Activated T-helper 1 cell treated with anti-CD3 and anti-CD28 coated beads, Interleukin-12 subunit alpha, Interleukin-12 subunit beta, Interleukin-2, Interleukin-4 antibody, amounts not matched to agents 30 ng/mL and 10 ng/mL and 1 ng/mL, durations not matched to agents 14 hours and 24 hours and 36 hours (primary cell): ENCODE measurements at regions not wholly inside any gene's neighbourhood (a gene's known extent, or its start where the extent isn't known, plus 50 kb on each side); places are given as distances from the start of the nearest gene placed in this dataset.
A peak's percentile ranks its signal among the peaks of the same experiment; 100 is the strongest.
"Not testable (repeated sequence)": the region's sequence is repeated elsewhere in the genome, so short reads cannot be mapped to it uniquely, and the experiment has no call there.

Source experiments
- DNase-seq: peaks from one replicate; pipeline ENCODE4 v3.0.0; 2021; ENCODE audit warnings: low spot score
- H3K27ac Mint-ChIP-seq: one replicate; pipeline ENCODE4 v1.8.0; 2021; ENCODE audit warnings: mild to moderate bottlenecking, mixed read lengths
- H3K27me3 Mint-ChIP-seq: one replicate; pipeline ENCODE4 v1.8.0; 2022; ENCODE audit warnings: mild to moderate bottlenecking, moderate library complexity, mixed read lengths; ENCODE audit not compliant: insufficient read depth
- H3K36me3 Mint-ChIP-seq: one replicate; pipeline ENCODE4 v1.8.0; 2021; ENCODE audit warnings: low read depth, mixed read lengths
- H3K4me1 Mint-ChIP-seq: one replicate; pipeline ENCODE4 v1.8.0; 2021; ENCODE audit warnings: low read depth, mixed read lengths
- H3K4me3 Mint-ChIP-seq: one replicate; pipeline ENCODE4 v1.8.0; 2021; ENCODE audit warnings: mild to moderate bottlenecking, moderate library complexity, mixed read lengths
- H3K9me3 Mint-ChIP-seq: one replicate; pipeline ENCODE4 v1.8.0; 2021; ENCODE audit warnings: mixed read lengths
- intact Hi-C: fragments of 100-400 bp; cut with micrococcal nuclease; formaldehyde crosslinking; loops from one replicate; pipeline ENCODE4 v1.15.1; 2024

- peaks cover 3% of the 10 kb centered on the region for H3K27me3 Mint-ChIP-seq
- peaks cover 30% of the 10 kb centered on the region for H3K4me1 Mint-ChIP-seq
- H3K4me3 Mint-ChIP-seq: no peak overlapping the region
- no peak overlapping the region for H3K27ac Mint-ChIP-seq
- intact Hi-C loops: no loop called here
- no peaks in the 10 kb centered on the region for H3K36me3 Mint-ChIP-seq
- DNase-seq: no peak
- no peaks in the 10 kb centered on the region for H3K9me3 Mint-ChIP-seq
These were observed 155.2 kb upstream of the PTPN1 start for GRCh38 chr20:50354721-50355589.

- Mint-ChIP-seq H3K27ac (no peak overlapping the region), H3K36me3 (no peaks in the 10 kb centered on the region), H3K4me3 (no peak overlapping the region), H3K4me1 (peaks cover 24% of the 10 kb centered on the region), H3K27me3 (peaks cover 3% of the 10 kb centered on the region), H3K9me3 (no peaks in the 10 kb centered on the region)
- intact Hi-C loops: no loop called here
- no peak for DNase-seq
These were observed 154.3 kb upstream of the PTPN1 start for GRCh38 chr20:50355590-50356524.

- Mint-ChIP-seq H3K36me3 (no peaks in the 10 kb centered on the region), H3K9me3 (no peaks in the 10 kb centered on the region), H3K4me3 (no peak overlapping the region), H3K27ac (no peak overlapping the region), H3K4me1 (peaks cover 24% of the 10 kb centered on the region), H3K27me3 (peaks cover 3% of the 10 kb centered on the region)
- DNase-seq: no peak
- intact Hi-C loops: no loop called here
These were observed 153.7 kb upstream of the PTPN1 start for GRCh38 chr20:50356525-50356885.

- H3K4me1 Mint-ChIP-seq: peaks cover 24% of the 10 kb centered on the region
- peaks cover 3% of the 10 kb centered on the region for H3K27me3 Mint-ChIP-seq
- no peak overlapping the region for H3K4me3 Mint-ChIP-seq
- H3K27ac Mint-ChIP-seq: no peak overlapping the region
- intact Hi-C loops: no loop called here
- H3K9me3 Mint-ChIP-seq: no peaks in the 10 kb centered on the region
- no peak for DNase-seq
- no peaks in the 10 kb centered on the region for H3K36me3 Mint-ChIP-seq
These were observed 153.0 kb upstream of the PTPN1 start for GRCh38 chr20:50356962-50357782.

- intact Hi-C loops: no loop called here
- DNase-seq: no peak
- H3K4me3 Mint-ChIP-seq: no peak overlapping the region
These were observed 152.4 kb upstream of the PTPN1 start for GRCh38 chr20:50357783-50358161.

GRCh38 chr20:50358166-50358565 is 152.0 kb upstream of the PTPN1 start:
- Mint-ChIP-seq H3K4me3 (no peak overlapping the region), H3K27ac (no peak overlapping the region), H3K9me3 (no peaks in the 10 kb centered on the region), H3K27me3 (peaks cover 3% of the 10 kb centered on the region), H3K4me1 (peaks cover 15% of the 10 kb centered on the region), H3K36me3 (no peaks in the 10 kb centered on the region)
- DNase-seq: no peak
- intact Hi-C loops: no loop called here

More at GRCh38 chr20:50357783-50358161, 152.4 kb upstream of the PTPN1 start:
- Mint-ChIP-seq H3K27ac (no peak overlapping the region), H3K27me3 (peaks cover 3% of the 10 kb centered on the region), H3K9me3 (no peaks in the 10 kb centered on the region), H3K36me3 (no peaks in the 10 kb centered on the region), H3K4me1 (peaks cover 19% of the 10 kb centered on the region)

GRCh38 chr20:50358971-50359370 is 151.2 kb upstream of the PTPN1 start:
- Mint-ChIP-seq H3K4me3 (no peak overlapping the region), H3K9me3 (no peaks in the 10 kb centered on the region), H3K4me1 (peaks cover 10% of the 10 kb centered on the region), H3K27ac (peak overlapping the region; percentile 6), H3K27me3 (peaks cover 3% of the 10 kb centered on the region), H3K36me3 (no peaks in the 10 kb centered on the region)
- DNase-seq: no peak
- intact Hi-C loops: no loop called here

- intact Hi-C loops: no loop called here
- H3K9me3 Mint-ChIP-seq: no peaks in the 10 kb centered on the region
- no peaks in the 10 kb centered on the region for H3K36me3 Mint-ChIP-seq
- no peak overlapping the region for H3K4me3 Mint-ChIP-seq
- no peak for DNase-seq
- peaks cover 8% of the 10 kb centered on the region for H3K27me3 Mint-ChIP-seq
- peaks cover 10% of the 10 kb centered on the region for H3K4me1 Mint-ChIP-seq
- H3K27ac Mint-ChIP-seq: no peak overlapping the region
These were observed 150.5 kb upstream of the PTPN1 start for GRCh38 chr20:50359607-50360217.

GRCh38 chr20:50360218-50360672 is 149.9 kb upstream of the PTPN1 start:
- Mint-ChIP-seq H3K4me3 (no peak overlapping the region), H3K27me3 (peaks cover 8% of the 10 kb centered on the region), H3K27ac (no peak overlapping the region), H3K4me1 (peaks cover 10% of the 10 kb centered on the region), H3K36me3 (no peaks in the 10 kb centered on the region), H3K9me3 (no peaks in the 10 kb centered on the region)
- intact Hi-C loops: no loop called here
- no peak for DNase-seq

GRCh38 chr20:50360921-50361320 is 149.3 kb upstream of the PTPN1 start:
- Mint-ChIP-seq H3K27me3 (peaks cover 8% of the 10 kb centered on the region), H3K4me1 (peaks cover 12% of the 10 kb centered on the region), H3K27ac (no peak overlapping the region), H3K36me3 (no peaks in the 10 kb centered on the region), H3K4me3 (no peak overlapping the region), H3K9me3 (no peaks in the 10 kb centered on the region)
- intact Hi-C loops: no loop called here
- no peak for DNase-seq

GRCh38 chr20:50362177-50362576 is 148.0 kb upstream of the PTPN1 start:
- H3K36me3 Mint-ChIP-seq, H3K27ac Mint-ChIP-seq, H3K4me3 Mint-ChIP-seq, DNase-seq, H3K9me3 Mint-ChIP-seq, H3K27me3 Mint-ChIP-seq, intact Hi-C loops: not testable (repeated sequence)
- H3K4me1 Mint-ChIP-seq: peaks cover 25% of the 10 kb centered on the region

GRCh38 chr20:50363027-50363426 is 147.2 kb upstream of the PTPN1 start:
- H3K4me1 Mint-ChIP-seq: peaks cover 30% of the 10 kb centered on the region
- H3K27ac Mint-ChIP-seq: no peak overlapping the region
- H3K4me3 Mint-ChIP-seq: no peak overlapping the region
- H3K36me3 Mint-ChIP-seq: no peaks in the 10 kb centered on the region
- no peaks in the 10 kb centered on the region for H3K9me3 Mint-ChIP-seq
- intact Hi-C loops: no loop called here
- DNase-seq: no peak
- H3K27me3 Mint-ChIP-seq: peaks cover 5% of the 10 kb centered on the region
